C4-2B (cell line): ENCODE measurements at regions not wholly inside any gene's neighbourhood (a gene's known extent, or its start where the extent isn't known, plus 50 kb on each side); places are given as distances from the start of the nearest gene placed in this dataset.

Experiments
- H3K27ac ChIP-seq: fragments of 450-650 bp; 2 replicates; pipeline ENCODE4 v1.5.1; 2017
- CTCF ChIP-seq: fragments of 450-650 bp; conservative IDR thresholded peaks from 2 replicates; pipeline ENCODE4 v1.5.1; 2017; ENCODE audit warnings: mild to moderate bottlenecking
- ZFX ChIP-seq: fragments of 450-650 bp; IDR thresholded peaks from 2 replicates; pipeline ENCODE4 v1.6.1; 2017

GRCh38 chr6:98672681-98673475 is 161.5 kb upstream of the POU3F2 start:
- no peak for TF ChIP-seq ZFX
- TF ChIP-seq CTCF, result no peak
- no peak overlapping the region for H3K27ac ChIP-seq

GRCh38 chr6:98678481-98678880 is 155.9 kb upstream of the POU3F2 start:
- no peak overlapping the region for H3K27ac ChIP-seq
- TF ChIP-seq CTCF (no peak), ZFX (no peak)

- no peak overlapping the region for H3K27ac ChIP-seq
- TF ChIP-seq CTCF (no peak), ZFX (no peak)
These were observed 148.3 kb upstream of the POU3F2 start for GRCh38 chr6:98686008-98686601.

- H3K27ac ChIP-seq, result no peak overlapping the region
- TF ChIP-seq ZFX, result no peak
- no peak for TF ChIP-seq CTCF
These were observed 146.6 kb upstream of the POU3F2 start for GRCh38 chr6:98687752-98688151.

- no peak for TF ChIP-seq ZFX
- TF ChIP-seq CTCF, result no peak
- no peak overlapping the region for H3K27ac ChIP-seq
These were observed 139.1 kb upstream of the POU3F2 start for GRCh38 chr6:98695091-98695801.

- TF ChIP-seq ZFX, result no peak
- TF ChIP-seq CTCF, result no peak
- H3K27ac ChIP-seq, result no peak overlapping the region
These were observed 123.0 kb upstream of the POU3F2 start for GRCh38 chr6:98711380-98711779.

GRCh38 chr6:98716341-98716740 is 118.0 kb upstream of the POU3F2 start:
- no peak overlapping the region for H3K27ac ChIP-seq
- TF ChIP-seq CTCF (no peak), ZFX (no peak)
